HG03064 (cell line): ENCODE measurements at regions not wholly inside any gene's neighbourhood (a gene's known extent, or its start where the extent isn't known, plus 50 kb on each side); places are given as distances from the start of the nearest gene placed in this dataset.

Experiments used
- ATAC-seq: cut with Tn5 transposase; IDR thresholded peaks from one replicate; pipeline ENCODE4 v1.9.1; 2021; ENCODE audit warnings: low read depth; ENCODE audit not compliant: unreplicated experiment

GRCh38 chr5:34580983-34581382, 75.1 kb upstream of the RAI14 start:
- no peak for ATAC-seq

GRCh38 chr5:34582371-34582770, 73.8 kb upstream of the RAI14 start:
- no peak for ATAC-seq

GRCh38 chr5:34583167-34583566, 73.0 kb upstream of the RAI14 start:
- no peak for ATAC-seq

- no peak for ATAC-seq
Observed at GRCh38 chr5:34584165-34584564, 72.0 kb upstream of the RAI14 start.

GRCh38 chr5:34585601-34586104, 70.5 kb upstream of the RAI14 start:
- no peak for ATAC-seq

- ATAC-seq = no peak
Observed at GRCh38 chr5:34586117-34586885, 69.8 kb upstream of the RAI14 start.

GRCh38 chr5:34587355-34588241, 68.5 kb upstream of the RAI14 start:
- ATAC-seq = no peak

- ATAC-seq = no peak
Observed at GRCh38 chr5:34589832-34590231, 66.3 kb upstream of the RAI14 start.

- no peak for ATAC-seq
Observed at GRCh38 chr5:34591723-34592122, 64.4 kb upstream of the RAI14 start.

GRCh38 chr5:34597034-34598027, 58.8 kb upstream of the RAI14 start:
- ATAC-seq = no peak

GRCh38 chr5:34598177-34598794, 57.8 kb upstream of the RAI14 start:
- no peak for ATAC-seq

- ATAC-seq = no peak
Observed at GRCh38 chr5:34599471-34600117, 56.5 kb upstream of the RAI14 start.

- no peak for ATAC-seq
Observed at GRCh38 chr5:34600118-34600493, 56.0 kb upstream of the RAI14 start.

- ATAC-seq = no peak
Observed at GRCh38 chr5:34603378-34603777, 52.8 kb upstream of the RAI14 start.

GRCh38 chr5:34604119-34604675, 51.9 kb upstream of the RAI14 start:
- ATAC-seq = no peak

- ATAC-seq = no peak
Observed at GRCh38 chr5:34606101-34606500, 50.0 kb upstream of the RAI14 start.
